HepG2 (cell line): ENCODE measurements at regions not wholly inside any gene's neighbourhood (a gene's known extent, or its start where the extent isn't known, plus 50 kb on each side); places are given as distances from the start of the nearest gene placed in this dataset.

ENCODE experiments used
- ATAC-seq: fragments of 200-7000 bp; cut with Tn5 transposase; 3 replicates; pipeline ENCODE4 v1.9.1; 2020; ENCODE audit warnings: mild to moderate bottlenecking, moderate library complexity
- BruUV-seq: library from RNA; stranded (reverse); fragments of 400-500 nt; replicated peaks from 2 replicates; lab custom pipeline; 2021; lab: Mats Ljungman, UMichigan
- CTCF ChIA-PET: fragments of 300-600 bp; formaldehyde crosslinking; extraction: SDS; loops from one replicate; lab custom pipeline; 2021; ENCODE audit warnings: low total read pairs, inconsistent platforms, low intra/inter-chr PET ratio; lab: Yijun Ruan, JAX
- POLR2A ChIA-PET: fragments of 350-600 bp; sonication (Branson Sonifier 250); formaldehyde crosslinking; loops from one replicate; lab custom pipeline; 2020; ENCODE audit warnings: antibody characterized with exemption, inconsistent platforms; lab: Yijun Ruan, JAX
- DNase-seq: peaks from one replicate; pipeline ENCODE4 v3.0.0-alpha.2; 2015; ENCODE audit warnings: low spot score
- FAIRE-seq: peaks from 3 replicates; lab custom pipeline; 2011; peaks lifted over from hg19 to GRCh38; lab: Jason Lieb, UNC
- H2AFZ ChIP-seq: one replicate; pipeline ENCODE4 v1.6.1; 2011; ENCODE audit warnings: low read length, inconsistent platforms
- H3K27ac ChIP-seq: fragments of 300-600 bp; 3 replicates; pipeline ENCODE4 v1.8.0; 2011; ENCODE audit warnings: mixed run types, mild to moderate bottlenecking, mixed read lengths, low read length, inconsistent platforms; ENCODE audit not compliant: insufficient read depth; ENCODE audit errors: extremely low read length
- H3K27me3 ChIP-seq, 2 experiments: fragments of 200-600 bp in 1 of 2; 2 replicates in 1 of 2; 3 replicates in 1 of 2; pipeline versions ENCODE4 v1.6.0 to v1.8.0; 2011; ENCODE audit warnings: low read length in 2 of 2, mild to moderate bottlenecking in 2 of 2, moderate library complexity in 2 of 2, inconsistent platforms in 1 of 2; ENCODE audit not compliant: insufficient read depth in 2 of 2, control insufficient read depth in 1 of 2
- H3K36me3 ChIP-seq, 2 experiments: fragments of 200-600 bp in 1 of 2; replicated peaks in 1 of 2; 2 replicates in 1 of 2; 3 replicates in 1 of 2; pipeline versions ENCODE4 v1.5.1 to v1.8.0; 2011; ENCODE audit warnings: low read length in 2 of 2, inconsistent platforms in 1 of 2; ENCODE audit not compliant: insufficient read depth in 2 of 2, control insufficient read depth in 1 of 2
- H3K4me1 ChIP-seq: 2 replicates; pipeline ENCODE4 v1.5.1; 2012; ENCODE audit warnings: low read length, inconsistent platforms; ENCODE audit not compliant: insufficient read depth
- H3K4me2 ChIP-seq: 2 replicates; pipeline ENCODE4 v1.6.0; 2011; ENCODE audit warnings: low read depth, low read length, inconsistent platforms
- H3K4me3 ChIP-seq, 3 experiments: fragments of 200-600 bp in 1 of 3; sonication (generic), shearing (Covaris generic) in 1 of 3; replicated peaks in 1 of 3; 2 replicates each; pipeline ENCODE4 v1.5.1; 2011 to 2016; ENCODE audit warnings: low read length in 3 of 3, inconsistent platforms in 2 of 3, low read depth in 2 of 3, mild to moderate bottlenecking in 2 of 3, control low read depth in 1 of 3, mixed read lengths in 1 of 3; ENCODE audit not compliant: insufficient read depth in 1 of 3
- H3K79me2 ChIP-seq: one replicate; pipeline ENCODE4 v1.6.1; 2011; ENCODE audit warnings: low read length, inconsistent platforms; ENCODE audit not compliant: insufficient read depth
- H3K9ac ChIP-seq: 2 replicates; pipeline ENCODE4 v1.6.0; 2011; ENCODE audit warnings: mild to moderate bottlenecking, low read depth, low read length, inconsistent platforms; ENCODE audit not compliant: insufficient read depth
- H3K9me3 ChIP-seq: 2 replicates; pipeline ENCODE4 v1.5.1; 2012; ENCODE audit warnings: mild to moderate bottlenecking, low read length
- H4K20me1 ChIP-seq: 2 replicates; pipeline ENCODE4 v1.6.0; 2011; ENCODE audit warnings: inconsistent platforms, mild to moderate bottlenecking, low read length, moderate library complexity; ENCODE audit not compliant: insufficient read depth
- CHD2 ChIP-seq: IDR thresholded peaks from 2 replicates; pipeline ENCODE4 v1.6.1; 2011; ENCODE audit warnings: low read depth, low read length, improper control_type of control experiment
- SMARCC2 ChIP-seq: fragments of 450-650 bp; IDR thresholded peaks from 2 replicates; pipeline ENCODE4 v1.6.1; 2017; ENCODE audit warnings: antibody characterized with exemption, mild to moderate bottlenecking
- SMARCE1 ChIP-seq: fragments of 450-650 bp; IDR thresholded peaks from 2 replicates; pipeline ENCODE4 v1.6.1; 2017; ENCODE audit warnings: borderline replicate concordance
- SRSF9 ChIP-seq: fragments of 200-400 bp; formaldehyde crosslinking; IDR thresholded peaks from 2 replicates; pipeline ENCODE4 v1.6.1; 2018; ENCODE audit warnings: borderline replicate concordance, mild to moderate bottlenecking, low read depth, low read length; ENCODE audit not compliant: insufficient read depth, poor library complexity, severe bottlenecking
- TRIM24 ChIP-seq: sonication (generic); formaldehyde crosslinking; IDR thresholded peaks from 2 replicates; pipeline ENCODE4 v1.8.0; 2022; ENCODE audit warnings: mild to moderate bottlenecking, missing genetic modification reagents
- ZIK1 ChIP-seq: sonication (generic); formaldehyde crosslinking; IDR thresholded peaks from 2 replicates; pipeline ENCODE4 v1.5.0; 2020; ENCODE audit warnings: mild to moderate bottlenecking, low read depth, missing genetic modification reagents, borderline replicate concordance
- ZNF451 ChIP-seq: sonication (generic); formaldehyde crosslinking; IDR thresholded peaks from 2 replicates; pipeline ENCODE4 v1.5.0; 2020; ENCODE audit warnings: mild to moderate bottlenecking, missing genetic modification reagents
- ZNF501 ChIP-seq: sonication (generic); formaldehyde crosslinking; IDR thresholded peaks from 2 replicates; pipeline ENCODE4 v1.5.1; 2020; ENCODE audit warnings: mild to moderate bottlenecking, moderate library complexity, missing genetic modification reagents
- ZNF589 ChIP-seq: sonication (generic); formaldehyde crosslinking; conservative IDR thresholded peaks from 2 replicates; pipeline ENCODE4 v1.8.0; 2022; ENCODE audit warnings: mild to moderate bottlenecking, moderate library complexity, missing genetic modification reagents
- ZNF678 ChIP-seq: sonication (generic); formaldehyde crosslinking; IDR thresholded peaks from 2 replicates; pipeline ENCODE4 v1.4.0; 2020; ENCODE audit warnings: mild to moderate bottlenecking, missing genetic modification reagents
- ZNF749 ChIP-seq: sonication (generic); formaldehyde crosslinking; IDR thresholded peaks from 2 replicates; pipeline ENCODE4 v1.8.0; 2022; ENCODE audit warnings: mild to moderate bottlenecking, missing genetic modification reagents, moderate library complexity, borderline replicate concordance
- WGBS: methylation state at CpG from one replicate; pipeline ENCODE4 v1.1.6; 2017; ENCODE audit warnings: low lambda C conversion rate; 5-methylcytosine and 5-hydroxymethylcytosine counted together
- in situ Hi-C: cut with HindIII; loops from 2 replicates; pipeline ENCODE4 v1.10.0; 2017; ENCODE audit warnings: low pct_unique_long_range_greater_than_20kb; ENCODE audit not compliant: extremely low pct_ligation_motif_present
- intact Hi-C: fragments of 100-400 bp; cut with micrococcal nuclease; formaldehyde crosslinking; loops from one replicate; pipeline ENCODE4 v1.10.0; 2022; ENCODE audit not compliant: unreplicated experiment
- TF ChIP-seq, protein P1 (sequence below), 2 experiments: sonication (generic) in 1 of 2; formaldehyde crosslinking in 1 of 2; IDR thresholded peaks; 2 replicates each; pipeline versions ENCODE4 v1.6.1 to v1.9.0; 2014 to 2022; ENCODE audit warnings: antibody characterized with exemption in 1 of 2, borderline replicate concordance in 1 of 2, inconsistent platforms in 1 of 2, low read depth in 1 of 2, missing genetic modification reagents in 1 of 2
- TF ChIP-seq, protein P2 (sequence below): sonication (generic); formaldehyde crosslinking; IDR thresholded peaks from 2 replicates; pipeline ENCODE4 v1.5.0; 2020; ENCODE audit warnings: mild to moderate bottlenecking, missing genetic modification reagents, borderline replicate concordance
- TF ChIP-seq, protein P3 (sequence below): sonication (generic); formaldehyde crosslinking; IDR thresholded peaks from 2 replicates; pipeline ENCODE4 v1.4.0; 2020; ENCODE audit warnings: missing genetic modification reagents, mild to moderate bottlenecking, borderline replicate concordance

DNA sequence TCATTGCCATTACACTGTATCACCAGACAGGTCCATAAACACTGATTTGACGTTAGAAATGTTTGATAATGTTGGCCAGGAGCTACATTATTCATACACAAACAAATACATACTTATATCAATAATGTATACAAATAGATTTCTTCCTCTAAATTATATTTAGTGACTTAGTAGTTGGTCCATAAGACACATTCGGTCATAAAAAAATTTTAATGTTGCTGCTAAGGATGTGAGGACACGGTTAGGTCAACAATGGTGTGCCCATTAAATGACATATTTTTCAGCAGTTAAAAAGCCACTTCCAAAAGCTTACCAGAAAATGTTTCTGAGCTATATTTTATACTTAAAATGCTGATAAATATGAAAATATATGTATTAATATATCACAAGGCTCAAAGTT, 1148.7 kb upstream of the TMEM132C start:
- no peaks in the 10 kb centered on the region; the same call in 1 of the 2 replicates for H3K9me3 ChIP-seq
- H3K9ac ChIP-seq = no peak overlapping the region
- POLR2A ChIA-PET = no interaction called here
- CTCF ChIA-PET = no interaction called here
- H3K27ac ChIP-seq = no peak overlapping the region
- intact Hi-C loops (no loop called here), in situ Hi-C loops (loop anchor here (25.0 kb wide), 2 partner anchors 269 to 569 kb away; no protein-coding TSS in a partner anchor)
- ATAC-seq (no peak), FAIRE-seq (no peak), DNase-seq (no peak)
- whole genome bisulfite sequencing = 2% methylated on average over 3 of the region's 3 CpGs
- no peak overlapping the region for H3K4me3 ChIP-seq
- no peak overlapping the region for H2AFZ ChIP-seq
- no peak overlapping the region for H3K4me2 ChIP-seq
- no peaks in the 10 kb centered on the region for H3K79me2 ChIP-seq
- H4K20me1 ChIP-seq = no peaks in the 10 kb centered on the region
- H3K36me3 ChIP-seq = no peaks in the 10 kb centered on the region
- no peaks in the 10 kb centered on the region for H3K27me3 ChIP-seq
- no TSS peak for BruUV-seq
- H3K4me1 ChIP-seq = no peaks in the 10 kb centered on the region
- no peak for TF ChIP-seq SMARCE1
- TF ChIP-seq CHD2 = no peak
- TF ChIP-seq, protein P1, sequence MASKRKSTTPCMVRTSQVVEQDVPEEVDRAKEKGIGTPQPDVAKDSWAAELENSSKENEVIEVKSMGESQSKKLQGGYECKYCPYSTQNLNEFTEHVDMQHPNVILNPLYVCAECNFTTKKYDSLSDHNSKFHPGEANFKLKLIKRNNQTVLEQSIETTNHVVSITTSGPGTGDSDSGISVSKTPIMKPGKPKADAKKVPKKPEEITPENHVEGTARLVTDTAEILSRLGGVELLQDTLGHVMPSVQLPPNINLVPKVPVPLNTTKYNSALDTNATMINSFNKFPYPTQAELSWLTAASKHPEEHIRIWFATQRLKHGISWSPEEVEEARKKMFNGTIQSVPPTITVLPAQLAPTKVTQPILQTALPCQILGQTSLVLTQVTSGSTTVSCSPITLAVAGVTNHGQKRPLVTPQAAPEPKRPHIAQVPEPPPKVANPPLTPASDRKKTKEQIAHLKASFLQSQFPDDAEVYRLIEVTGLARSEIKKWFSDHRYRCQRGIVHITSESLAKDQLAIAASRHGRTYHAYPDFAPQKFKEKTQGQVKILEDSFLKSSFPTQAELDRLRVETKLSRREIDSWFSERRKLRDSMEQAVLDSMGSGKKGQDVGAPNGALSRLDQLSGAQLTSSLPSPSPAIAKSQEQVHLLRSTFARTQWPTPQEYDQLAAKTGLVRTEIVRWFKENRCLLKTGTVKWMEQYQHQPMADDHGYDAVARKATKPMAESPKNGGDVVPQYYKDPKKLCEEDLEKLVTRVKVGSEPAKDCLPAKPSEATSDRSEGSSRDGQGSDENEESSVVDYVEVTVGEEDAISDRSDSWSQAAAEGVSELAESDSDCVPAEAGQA (IDR thresholded peaks at IDR 0.05; ENCODE audit: low read depth) = no peak
- TF ChIP-seq, protein P1 (CRISPR knock-in tag; IDR thresholded peaks at IDR 0.05; ENCODE audit: borderline replicate concordance) = no peak
- no peak for TF ChIP-seq ZNF678
- no peak for TF ChIP-seq TRIM24
- TF ChIP-seq, protein P2, sequence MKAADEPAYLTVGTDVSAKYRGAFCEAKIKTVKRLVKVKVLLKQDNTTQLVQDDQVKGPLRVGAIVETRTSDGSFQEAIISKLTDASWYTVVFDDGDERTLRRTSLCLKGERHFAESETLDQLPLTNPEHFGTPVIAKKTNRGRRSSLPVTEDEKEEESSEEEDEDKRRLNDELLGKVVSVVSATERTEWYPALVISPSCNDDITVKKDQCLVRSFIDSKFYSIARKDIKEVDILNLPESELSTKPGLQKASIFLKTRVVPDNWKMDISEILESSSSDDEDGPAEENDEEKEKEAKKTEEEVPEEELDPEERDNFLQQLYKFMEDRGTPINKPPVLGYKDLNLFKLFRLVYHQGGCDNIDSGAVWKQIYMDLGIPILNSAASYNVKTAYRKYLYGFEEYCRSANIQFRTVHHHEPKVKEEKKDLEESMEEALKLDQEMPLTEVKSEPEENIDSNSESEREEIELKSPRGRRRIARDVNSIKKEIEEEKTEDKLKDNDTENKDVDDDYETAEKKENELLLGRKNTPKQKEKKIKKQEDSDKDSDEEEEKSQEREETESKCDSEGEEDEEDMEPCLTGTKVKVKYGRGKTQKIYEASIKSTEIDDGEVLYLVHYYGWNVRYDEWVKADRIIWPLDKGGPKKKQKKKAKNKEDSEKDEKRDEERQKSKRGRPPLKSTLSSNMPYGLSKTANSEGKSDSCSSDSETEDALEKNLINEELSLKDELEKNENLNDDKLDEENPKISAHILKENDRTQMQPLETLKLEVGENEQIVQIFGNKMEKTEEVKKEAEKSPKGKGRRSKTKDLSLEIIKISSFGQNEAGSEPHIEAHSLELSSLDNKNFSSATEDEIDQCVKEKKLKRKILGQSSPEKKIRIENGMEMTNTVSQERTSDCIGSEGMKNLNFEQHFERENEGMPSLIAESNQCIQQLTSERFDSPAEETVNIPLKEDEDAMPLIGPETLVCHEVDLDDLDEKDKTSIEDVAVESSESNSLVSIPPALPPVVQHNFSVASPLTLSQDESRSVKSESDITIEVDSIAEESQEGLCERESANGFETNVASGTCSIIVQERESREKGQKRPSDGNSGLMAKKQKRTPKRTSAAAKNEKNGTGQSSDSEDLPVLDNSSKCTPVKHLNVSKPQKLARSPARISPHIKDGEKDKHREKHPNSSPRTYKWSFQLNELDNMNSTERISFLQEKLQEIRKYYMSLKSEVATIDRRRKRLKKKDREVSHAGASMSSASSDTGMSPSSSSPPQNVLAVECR (CRISPR knock-in tag) = no peak
- no peak for TF ChIP-seq ZNF451 (CRISPR knock-in tag)
- no peak for TF ChIP-seq SMARCC2
- no peak for TF ChIP-seq ZNF749 (CRISPR knock-in tag)
- TF ChIP-seq ZNF501 (CRISPR knock-in tag) = no peak
- no peak for TF ChIP-seq SRSF9
- TF ChIP-seq, protein P3, sequence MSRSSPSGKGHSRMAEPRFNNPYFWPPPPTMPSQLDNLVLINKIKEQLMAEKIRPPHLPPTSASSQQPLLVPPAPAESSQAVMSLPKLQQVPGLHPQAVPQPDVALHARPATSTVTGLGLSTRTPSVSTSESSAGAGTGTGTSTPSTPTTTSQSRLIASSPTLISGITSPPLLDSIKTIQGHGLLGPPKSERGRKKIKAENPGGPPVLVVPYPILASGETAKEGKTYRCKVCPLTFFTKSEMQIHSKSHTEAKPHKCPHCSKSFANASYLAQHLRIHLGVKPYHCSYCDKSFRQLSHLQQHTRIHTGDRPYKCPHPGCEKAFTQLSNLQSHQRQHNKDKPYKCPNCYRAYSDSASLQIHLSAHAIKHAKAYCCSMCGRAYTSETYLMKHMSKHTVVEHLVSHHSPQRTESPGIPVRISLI (CRISPR knock-in tag) = no peak
- TF ChIP-seq ZNF589 (CRISPR knock-in tag) = no peak
- no peak for TF ChIP-seq ZIK1 (CRISPR knock-in tag)
